Lung (tissue), 11 donors: ENCODE measurements at regions not wholly inside any gene's neighbourhood (a gene's known extent, or its start where the extent isn't known, plus 50 kb on each side); places are given as distances from the start of the nearest gene placed in this dataset.

Experiments
- ATAC-seq: fragments of 200-7000 bp; cut with Tn5 transposase; one replicate; pipeline ENCODE4 v1.9.1; 2020; ENCODE audit warnings: moderate number of reproducible peaks; ENCODE audit not compliant: insufficient read depth, low FRiP score
- DNase-seq, 3 donors: peaks; one replicate each; pipeline ENCODE4 v3.0.0-alpha.2; 2013 to 2017
- H3K27ac ChIP-seq, 2 donors: one replicate each; pipeline ENCODE4 v1.5.1; 2013; ENCODE audit warnings: mild to moderate bottlenecking in 2 of 2, moderate library complexity in 2 of 2, control low read depth in 1 of 2, inconsistent platforms in 1 of 2, low read depth in 1 of 2, low read length in 1 of 2
- H3K27me3 ChIP-seq, 3 donors: one replicate each; pipeline ENCODE4 v1.5.1; 2013; ENCODE audit warnings: low read length in 2 of 3; ENCODE audit not compliant: control insufficient read depth in 3 of 3, insufficient read depth in 3 of 3
- H3K36me3 ChIP-seq, 4 donors: one replicate each; pipeline ENCODE4 v1.5.1; 2013; ENCODE audit warnings: low read length in 4 of 4, mild to moderate bottlenecking in 1 of 4, moderate library complexity in 1 of 4; ENCODE audit not compliant: control insufficient read depth in 4 of 4, insufficient read depth in 4 of 4
- H3K4me1 ChIP-seq, 5 donors: one replicate each; pipeline ENCODE4 v1.5.1; 2013; ENCODE audit warnings: low read length in 5 of 5, mild to moderate bottlenecking in 2 of 5, moderate library complexity in 1 of 5; ENCODE audit not compliant: control insufficient read depth in 5 of 5, insufficient read depth in 5 of 5
- H3K4me3 ChIP-seq: one replicate; pipeline ENCODE4 v1.5.1; 2013; ENCODE audit warnings: mild to moderate bottlenecking, control low read depth, moderate library complexity
- H3K9ac ChIP-seq, 2 donors: one replicate each; pipeline ENCODE4 v1.5.1; 2013; ENCODE audit warnings: low read length in 2 of 2, control low read depth in 1 of 2; ENCODE audit not compliant: insufficient read depth in 1 of 2
- H3K9me3 ChIP-seq, 4 donors: one replicate each; pipeline ENCODE4 v1.5.1; 2013; ENCODE audit warnings: low read length in 3 of 4, mild to moderate bottlenecking in 1 of 4, moderate library complexity in 1 of 4; ENCODE audit not compliant: control insufficient read depth in 4 of 4, insufficient read depth in 3 of 4
- CTCF ChIP-seq: IDR thresholded peaks from 2 replicates; pipeline ENCODE4 v1.5.1; 2012; ENCODE audit warnings: mild to moderate bottlenecking; ENCODE audit errors: control extremely low read depth, extremely low read depth
- WGBS, 2 donors: extraction: QIAGEN DNeasy Blood & Tissue Kit; methylation state at CpG; one replicate each; pipeline ENCODE4 v1.1.7; 2013; 5-methylcytosine and 5-hydroxymethylcytosine counted together
- donor health status: control.
- donor health status: control.
- donor health status: Bipolar disorder and iron deficiency.
- donor health status: healthy.
- donor health status: DM: yes; HTN: yes; CAD: no.

GRCh38 chr1:99139876-99140275 lies 124.4 kb upstream of the PLPPR4 start:
- Histone ChIP-seq H3K27me3 (no peaks in the 10 kb centered on the region), H3K9me3 (no peaks in the 10 kb centered on the region), H3K27ac (no peak overlapping the region), H3K4me3 (no peak overlapping the region), H3K9ac (no peak overlapping the region), H3K4me1 (peaks cover 0 to under 1% (median 0%) of the 10 kb centered on the region in 5 donors), H3K36me3 (no peaks in the 10 kb centered on the region)
- WGBS, 2 donors = 93 to 95% methylated on average over 10 to 11 of the region's 11 CpGs
- ATAC-seq = no peak
- TF ChIP-seq CTCF = no peak
- no peak for DNase-seq

DNA sequence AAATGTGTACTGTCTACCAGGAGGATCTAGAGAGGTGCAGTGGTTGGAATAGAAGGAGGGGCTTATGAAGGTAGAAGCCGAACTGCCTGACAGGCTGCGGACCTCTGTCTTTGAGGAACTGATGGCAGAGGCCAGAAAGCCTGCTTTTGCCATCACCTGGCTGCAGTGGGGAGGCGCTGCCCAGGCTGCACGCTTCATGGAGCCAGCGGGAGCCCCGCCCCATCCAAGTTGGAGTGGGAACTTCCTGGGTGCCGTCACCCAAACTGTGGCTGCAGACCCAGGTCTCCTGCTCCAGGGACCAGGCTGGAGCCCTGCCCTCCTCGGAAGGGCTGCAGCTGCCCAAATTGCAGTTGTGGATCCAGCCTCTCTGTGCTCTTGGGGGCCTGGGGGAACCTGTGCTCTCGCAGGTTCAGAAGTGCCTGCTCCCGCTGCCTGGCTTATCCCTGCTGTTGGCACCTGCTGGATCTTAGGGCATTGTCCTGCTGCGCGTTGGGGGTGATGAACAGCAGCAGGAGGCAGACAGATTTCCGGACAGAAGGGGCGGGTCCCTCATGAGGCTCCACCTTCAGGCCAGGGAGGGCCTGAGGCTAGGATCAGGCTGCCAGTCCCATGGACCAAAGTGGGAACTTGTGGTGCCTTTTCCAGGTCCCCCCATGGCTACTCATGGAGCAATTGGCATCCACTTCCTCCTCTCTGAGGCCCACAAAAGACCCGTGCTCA lies 118.0 kb upstream of the PLPPR4 start:
- Histone ChIP-seq H3K4me1 (no peaks in the 10 kb centered on the region), H3K9ac (no peak overlapping the region), H3K4me3 (no peak overlapping the region), H3K27me3 (no peaks in the 10 kb centered on the region), H3K9me3 (peaks cover 0 to 3% (median 0%) of the 10 kb centered on the region in 4 donors), H3K27ac (no peak overlapping the region), H3K36me3 (no peaks in the 10 kb centered on the region)
- ATAC-seq = no peak
- DNase-seq = no peak
- no peak for TF ChIP-seq CTCF
- WGBS, 2 donors = 87 to 88% methylated on average over 15 of the region's 15 CpGs

DNA sequence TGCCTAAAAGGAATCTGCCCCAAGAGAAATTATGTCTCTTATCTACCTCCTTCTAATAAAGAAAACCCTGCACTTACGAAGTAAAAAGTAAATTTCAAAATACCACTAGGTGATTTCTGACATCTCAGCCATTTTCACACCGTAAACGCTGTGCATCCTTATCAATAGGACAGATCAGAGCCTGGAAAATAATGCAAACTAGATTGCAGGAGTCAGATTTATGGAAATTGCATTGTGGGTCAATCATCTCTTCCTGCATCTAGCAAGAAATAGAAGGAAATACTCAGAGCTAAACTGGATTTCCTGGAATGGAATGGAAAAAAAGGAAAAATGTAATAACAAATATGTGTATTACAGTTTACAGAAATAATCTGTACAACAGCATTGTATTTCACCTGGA lies 114.3 kb upstream of the PLPPR4 start:
- Histone ChIP-seq H3K27me3 (no peaks in the 10 kb centered on the region), H3K36me3 (no peaks in the 10 kb centered on the region), H3K4me1 (no peaks in the 10 kb centered on the region), H3K4me3 (no peak overlapping the region), H3K9me3 (peaks cover 0 to 3% (median 0%) of the 10 kb centered on the region in 4 donors), H3K27ac (no peak overlapping the region), H3K9ac (no peak overlapping the region)
- WGBS, 2 donors = 60 to 68% methylated on average over 3 of the region's 3 CpGs
- no peak for ATAC-seq
- TF ChIP-seq CTCF = no peak
- DNase-seq = no peak

GRCh38 chr1:99152132-99152531 lies 112.2 kb upstream of the PLPPR4 start:
- no peaks in the 10 kb centered on the region for H3K9me3 ChIP-seq
- H3K27me3 ChIP-seq = no peaks in the 10 kb centered on the region
- no peaks in the 10 kb centered on the region for H3K4me1 ChIP-seq
- no peak for TF ChIP-seq CTCF
- DNase-seq (no peak), ATAC-seq (no peak)
- H3K9ac ChIP-seq = no peak overlapping the region
- no peak overlapping the region for H3K4me3 ChIP-seq
- no peak overlapping the region for H3K27ac ChIP-seq
- 51 to 74% methylated on average over 1 of the region's 1 CpG for WGBS, 2 donors
- no peaks in the 10 kb centered on the region for H3K36me3 ChIP-seq
